22Rv1 (cell line): ENCODE measurements at regions not wholly inside any gene's neighbourhood (a gene's known extent, or its start where the extent isn't known, plus 50 kb on each side); places are given as distances from the start of the nearest gene placed in this dataset.
A peak's percentile ranks its signal among the peaks of the same experiment; 100 is the strongest.

ENCODE experiments used
- H3K27ac ChIP-seq: fragments of 450-650 bp; 2 replicates; pipeline ENCODE4 v1.5.1; 2017
- ZFX ChIP-seq: fragments of 450-650 bp; IDR thresholded peaks from 2 replicates; pipeline ENCODE4 v1.6.1; 2017; ENCODE audit warnings: antibody characterized with exemption, borderline replicate concordance
- TF ChIP-seq, protein P1 (sequence below): fragments of 450-650 bp; IDR thresholded peaks from 2 replicates; pipeline ENCODE4 v1.5.1; 2017; ENCODE audit warnings: mild to moderate bottlenecking

DNA sequence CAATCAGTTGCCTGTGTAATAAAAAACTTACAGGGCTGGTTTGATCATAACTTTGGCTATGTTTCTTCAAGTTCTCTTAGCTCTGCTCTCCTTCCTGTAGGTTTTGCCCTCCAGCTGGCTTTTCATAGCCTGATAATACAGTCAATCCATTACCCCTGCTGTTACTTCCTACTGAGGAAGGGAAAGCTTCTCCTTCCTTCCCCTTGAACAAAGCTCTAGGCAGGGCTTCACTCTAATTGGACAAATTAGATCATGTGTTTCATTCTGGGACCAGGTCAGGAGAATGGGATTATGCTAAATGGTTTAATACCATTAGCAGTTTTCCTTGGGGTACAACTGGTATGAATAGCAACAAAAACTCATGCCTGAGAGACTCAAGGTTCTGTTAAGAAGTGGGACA is 106.8 kb upstream of the MCHR2 start:
- H3K27ac ChIP-seq = no peak overlapping the region
- TF ChIP-seq ZFX = no peak
- TF ChIP-seq, protein P1, sequence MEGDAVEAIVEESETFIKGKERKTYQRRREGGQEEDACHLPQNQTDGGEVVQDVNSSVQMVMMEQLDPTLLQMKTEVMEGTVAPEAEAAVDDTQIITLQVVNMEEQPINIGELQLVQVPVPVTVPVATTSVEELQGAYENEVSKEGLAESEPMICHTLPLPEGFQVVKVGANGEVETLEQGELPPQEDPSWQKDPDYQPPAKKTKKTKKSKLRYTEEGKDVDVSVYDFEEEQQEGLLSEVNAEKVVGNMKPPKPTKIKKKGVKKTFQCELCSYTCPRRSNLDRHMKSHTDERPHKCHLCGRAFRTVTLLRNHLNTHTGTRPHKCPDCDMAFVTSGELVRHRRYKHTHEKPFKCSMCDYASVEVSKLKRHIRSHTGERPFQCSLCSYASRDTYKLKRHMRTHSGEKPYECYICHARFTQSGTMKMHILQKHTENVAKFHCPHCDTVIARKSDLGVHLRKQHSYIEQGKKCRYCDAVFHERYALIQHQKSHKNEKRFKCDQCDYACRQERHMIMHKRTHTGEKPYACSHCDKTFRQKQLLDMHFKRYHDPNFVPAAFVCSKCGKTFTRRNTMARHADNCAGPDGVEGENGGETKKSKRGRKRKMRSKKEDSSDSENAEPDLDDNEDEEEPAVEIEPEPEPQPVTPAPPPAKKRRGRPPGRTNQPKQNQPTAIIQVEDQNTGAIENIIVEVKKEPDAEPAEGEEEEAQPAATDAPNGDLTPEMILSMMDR = no peak

DNA sequence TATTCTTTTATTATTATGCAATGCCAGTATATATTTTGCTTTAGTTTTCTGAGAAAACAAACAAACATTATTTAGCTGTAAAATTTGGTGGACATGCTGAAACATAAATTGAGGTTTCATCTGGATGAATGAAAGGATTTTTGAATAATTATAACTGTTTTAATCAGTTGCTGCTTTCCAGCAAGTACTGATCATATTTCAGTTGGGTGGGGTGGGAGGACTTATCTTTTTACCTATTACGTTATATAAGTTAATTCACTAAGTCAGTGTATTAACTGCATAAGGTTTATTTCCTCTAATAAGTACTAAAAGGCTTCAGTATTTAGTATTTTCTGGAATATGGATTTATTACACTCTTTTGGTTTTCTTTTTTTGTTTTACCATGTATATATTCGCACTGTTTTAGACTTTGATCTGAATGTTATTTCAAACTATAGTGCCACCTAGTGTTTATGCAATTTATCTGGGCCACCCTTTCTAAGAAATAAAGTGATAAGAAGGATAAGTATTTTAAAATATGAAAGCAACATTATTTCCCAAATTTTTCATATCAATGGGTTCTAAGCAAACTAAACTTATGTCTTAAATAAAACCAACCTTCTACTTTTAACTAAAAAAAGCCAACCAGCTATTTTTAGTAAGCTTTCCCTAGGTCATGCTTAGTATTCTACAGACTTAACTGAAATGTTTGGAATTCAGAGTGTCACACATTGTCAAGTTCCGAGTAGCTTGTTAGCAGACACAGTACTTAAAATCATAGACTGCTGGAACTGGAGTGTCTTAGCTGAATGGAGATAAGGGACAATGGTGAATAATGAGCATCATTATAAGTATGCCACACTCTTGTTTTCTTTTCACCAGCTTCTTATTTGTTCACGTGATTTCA is 105.4 kb upstream of the MCHR2 start:
- H3K27ac ChIP-seq = no peak overlapping the region
- TF ChIP-seq, protein P1 = peak; percentile 77
- no peak for TF ChIP-seq ZFX

DNA sequence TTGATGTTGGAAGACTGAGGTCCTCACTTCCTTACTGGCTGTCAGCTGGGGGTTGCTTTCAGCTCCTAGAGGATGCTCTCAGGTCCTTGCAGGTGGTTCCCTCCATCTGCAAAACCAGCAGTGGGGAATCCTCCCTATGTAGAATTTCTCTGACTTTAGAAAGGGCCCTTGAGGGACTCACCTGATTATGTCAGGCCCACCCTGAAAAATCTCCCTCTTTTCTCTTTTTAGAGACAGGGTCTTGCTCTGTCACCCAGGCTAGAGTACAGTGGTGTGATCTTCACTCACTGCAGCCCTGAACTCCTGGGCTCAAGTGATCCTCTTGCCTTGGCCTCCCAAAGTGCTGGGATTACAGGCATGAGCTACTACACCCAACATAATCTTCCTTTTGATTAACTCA is 102.9 kb upstream of the MCHR2 start:
- TF ChIP-seq, protein P1 = no peak
- TF ChIP-seq ZFX = no peak
- no peak overlapping the region for H3K27ac ChIP-seq

DNA sequence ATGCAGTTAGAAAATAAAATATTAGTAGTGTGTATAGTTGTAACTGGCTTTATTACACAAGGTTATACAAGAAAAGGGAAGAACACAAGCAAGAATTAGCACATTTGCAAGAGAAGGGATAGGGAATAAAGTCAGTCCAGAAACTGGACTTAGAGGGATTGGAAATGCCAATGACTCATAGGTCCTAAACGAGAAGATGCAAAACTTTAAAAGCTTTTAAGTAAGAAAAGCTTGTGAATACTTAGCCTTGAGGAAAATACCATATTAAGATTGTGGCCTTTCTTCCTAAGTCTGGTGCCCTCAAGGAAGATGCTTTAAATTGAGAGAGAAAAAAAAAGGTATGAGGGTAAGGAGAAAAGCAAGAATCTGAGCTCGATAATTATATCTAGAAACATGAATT is 102.3 kb upstream of the MCHR2 start:
- no peak for TF ChIP-seq ZFX
- TF ChIP-seq, protein P1 = no peak
- no peak overlapping the region for H3K27ac ChIP-seq

DNA sequence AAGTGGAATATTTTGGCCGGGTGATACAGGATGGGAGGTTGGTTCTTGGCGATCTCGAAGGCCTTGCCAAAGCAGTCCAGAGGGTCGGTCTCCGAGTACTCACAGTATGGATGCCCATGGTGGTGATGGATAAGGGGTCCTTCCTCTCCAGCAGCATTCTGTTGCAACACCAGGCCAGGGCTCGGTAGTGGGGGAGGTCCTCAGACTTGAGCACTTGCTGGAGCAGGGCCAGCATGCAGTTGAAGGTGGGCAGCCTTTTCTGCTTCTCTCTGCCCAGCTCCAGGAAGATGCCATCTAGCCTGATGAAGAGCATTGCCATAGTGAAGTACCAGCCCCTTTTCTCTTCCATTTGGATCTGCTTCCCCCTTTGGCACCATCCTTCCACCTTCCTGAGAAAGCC is 99.4 kb upstream of the MCHR2 start:
- TF ChIP-seq, protein P1 = no peak
- TF ChIP-seq ZFX = no peak
- no peak overlapping the region for H3K27ac ChIP-seq

DNA sequence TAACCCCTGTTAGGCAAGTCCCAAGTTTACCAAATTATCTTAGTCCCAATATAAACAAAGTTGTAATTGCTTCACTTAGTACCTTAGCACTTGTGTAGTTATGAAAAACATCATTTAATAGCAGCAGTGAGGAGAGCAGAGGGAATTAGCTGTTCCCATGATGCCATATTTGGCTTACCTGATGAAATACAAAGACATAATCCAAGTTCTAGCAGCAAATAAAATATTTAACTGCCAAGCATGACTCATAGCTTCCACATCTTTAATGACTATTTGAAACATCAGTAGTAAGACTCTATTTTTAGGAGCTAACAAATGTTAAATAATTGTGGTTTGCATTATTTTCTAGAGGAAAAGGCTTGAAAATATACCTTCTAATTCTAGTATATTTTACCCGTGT is 94.0 kb upstream of the MCHR2 start:
- no peak for TF ChIP-seq ZFX
- TF ChIP-seq, protein P1 = no peak
- H3K27ac ChIP-seq = no peak overlapping the region

DNA sequence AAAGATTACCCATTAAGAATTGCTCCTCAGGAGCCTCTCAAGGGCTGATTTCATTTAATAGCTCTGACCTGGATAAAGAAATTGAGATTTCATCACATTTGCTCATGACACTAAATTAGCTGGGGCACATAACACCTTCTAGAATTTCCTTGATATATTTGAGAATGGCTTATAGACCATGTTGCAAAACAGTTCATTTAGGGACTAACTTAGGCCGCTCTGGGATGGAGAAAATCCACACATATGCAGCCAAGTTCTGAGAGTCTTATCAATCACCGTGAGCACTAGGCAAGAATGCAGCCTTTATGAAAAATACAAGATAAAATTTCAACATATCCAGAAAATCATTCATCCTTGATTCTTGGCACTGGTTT is 91.0 kb upstream of the MCHR2 start:
- no peak overlapping the region for H3K27ac ChIP-seq
- TF ChIP-seq ZFX = no peak
- TF ChIP-seq, protein P1 = no peak
